ENCODE measurements at regions not wholly inside any gene's neighbourhood (a gene's known extent, or its start where the extent isn't known, plus 50 kb on each side); places are given as distances from the start of the nearest gene placed in this dataset.
"Not testable (repeated sequence)": the region's sequence is repeated elsewhere in the genome, so short reads cannot be mapped to it uniquely, and the experiment has no call there.

- DNase-seq: no peak
Observed at GRCh38 chr5:117588611-117589010, 1014.0 kb upstream of the SEMA6A start.

- DNase-seq: no peak
Observed at GRCh38 chr5:117587111-117587510, 1012.5 kb upstream of the SEMA6A start.

GRCh38 chr5:117568622-117569021 is 994.0 kb upstream of the SEMA6A start:
- DNase-seq: no peak

- no peak for DNase-seq
Observed at GRCh38 chr5:117568126-117568525, 993.5 kb upstream of the SEMA6A start.

- DNase-seq: no peak
Observed at GRCh38 chr5:117562647-117563046, 988.0 kb upstream of the SEMA6A start.

GRCh38 chr5:117561531-117561930 is 986.9 kb upstream of the SEMA6A start:
- no peak for DNase-seq

GRCh38 chr5:117559005-117559844 is 984.6 kb upstream of the SEMA6A start:
- DNase-seq: no peak

- DNase-seq: no peak
Observed at GRCh38 chr5:117551236-117551635, 976.6 kb upstream of the SEMA6A start.

- no peak for DNase-seq
Observed at GRCh38 chr5:117547192-117547591, 972.6 kb upstream of the SEMA6A start.

GRCh38 chr5:117539692-117540091 is 965.1 kb upstream of the SEMA6A start:
- no peak for DNase-seq

- no peak for DNase-seq
Observed at GRCh38 chr5:117533792-117534191, 959.2 kb upstream of the SEMA6A start.

GRCh38 chr5:117533051-117533670 is 958.5 kb upstream of the SEMA6A start:
- DNase-seq: not testable (repeated sequence)

GRCh38 chr5:117519957-117520500 is 945.4 kb upstream of the SEMA6A start:
- DNase-seq: no peak

GRCh38 chr5:117504305-117504704 is 929.7 kb upstream of the SEMA6A start:
- no peak for DNase-seq

GRCh38 chr5:117497601-117498000 is 923.0 kb upstream of the SEMA6A start:
- no peak for DNase-seq

GRCh38 chr5:117496801-117497200 is 922.2 kb upstream of the SEMA6A start:
- no peak for DNase-seq

GRCh38 chr5:117494188-117494587 is 919.6 kb upstream of the SEMA6A start:
- DNase-seq: no peak

- no peak for DNase-seq
Observed at GRCh38 chr5:117488976-117489500, 914.4 kb upstream of the SEMA6A start.

- DNase-seq: no peak
Observed at GRCh38 chr5:117487556-117487955, 912.9 kb upstream of the SEMA6A start.

- DNase-seq: no peak
Observed at GRCh38 chr5:117486879-117487391, 912.3 kb upstream of the SEMA6A start.

GRCh38 chr5:117486261-117486660 is 911.6 kb upstream of the SEMA6A start:
- DNase-seq: no peak

GRCh38 chr5:117475919-117476318 is 901.3 kb upstream of the SEMA6A start:
- no peak for DNase-seq

GRCh38 chr5:117473165-117473564 is 898.5 kb upstream of the SEMA6A start:
- no peak for DNase-seq
